ENCODE measurements at regions not wholly inside any gene's neighbourhood (a gene's known extent, or its start where the extent isn't known, plus 50 kb on each side); places are given as distances from the start of the nearest gene placed in this dataset.

DNA sequence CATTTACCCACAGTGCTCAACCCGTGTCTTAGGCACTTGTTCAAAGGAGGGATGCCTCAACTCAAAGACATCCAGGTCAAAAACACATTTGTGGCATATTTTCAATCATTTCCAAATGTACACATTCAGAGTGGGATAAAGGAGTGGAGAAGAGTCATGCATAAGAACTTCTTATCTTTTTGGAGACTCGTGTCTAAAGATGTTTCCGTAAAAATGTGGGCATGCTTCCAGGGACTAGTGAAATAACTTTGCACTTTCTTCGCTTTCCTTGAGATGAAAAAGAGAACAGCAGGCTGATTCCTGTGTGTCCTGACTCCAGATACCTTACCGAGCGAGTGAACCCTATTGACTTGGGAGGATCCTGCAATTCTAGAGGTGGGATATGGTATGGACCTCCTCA, 256.6 kb upstream of the KCNJ16 start:
- WGBS, 3 donors: 10 to 25% (median 11%) methylated on average over 6 of the region's 6 CpGs
- Histone ChIP-seq H3K4me1 (ENCODE audit: insufficient read depth) (no peaks in the 10 kb centered on the region), H3K36me3 (no peaks in the 10 kb centered on the region), H3K4me3 (no peak overlapping the region), H3K27me3 (no peaks in the 10 kb centered on the region), H3K9me3 (no peaks in the 10 kb centered on the region), H3K27ac (no peak overlapping the region)
- TF ChIP-seq CTCF (IDR thresholded peaks at IDR 0.05) (no peak), POLR2A (IDR thresholded peaks at IDR 0.05) (no peak), EP300 (IDR thresholded peaks at IDR 0.05) (no peak)
- intact Hi-C loops (cut with DNase I): no loop called here
- no peak for DNase-seq

DNA sequence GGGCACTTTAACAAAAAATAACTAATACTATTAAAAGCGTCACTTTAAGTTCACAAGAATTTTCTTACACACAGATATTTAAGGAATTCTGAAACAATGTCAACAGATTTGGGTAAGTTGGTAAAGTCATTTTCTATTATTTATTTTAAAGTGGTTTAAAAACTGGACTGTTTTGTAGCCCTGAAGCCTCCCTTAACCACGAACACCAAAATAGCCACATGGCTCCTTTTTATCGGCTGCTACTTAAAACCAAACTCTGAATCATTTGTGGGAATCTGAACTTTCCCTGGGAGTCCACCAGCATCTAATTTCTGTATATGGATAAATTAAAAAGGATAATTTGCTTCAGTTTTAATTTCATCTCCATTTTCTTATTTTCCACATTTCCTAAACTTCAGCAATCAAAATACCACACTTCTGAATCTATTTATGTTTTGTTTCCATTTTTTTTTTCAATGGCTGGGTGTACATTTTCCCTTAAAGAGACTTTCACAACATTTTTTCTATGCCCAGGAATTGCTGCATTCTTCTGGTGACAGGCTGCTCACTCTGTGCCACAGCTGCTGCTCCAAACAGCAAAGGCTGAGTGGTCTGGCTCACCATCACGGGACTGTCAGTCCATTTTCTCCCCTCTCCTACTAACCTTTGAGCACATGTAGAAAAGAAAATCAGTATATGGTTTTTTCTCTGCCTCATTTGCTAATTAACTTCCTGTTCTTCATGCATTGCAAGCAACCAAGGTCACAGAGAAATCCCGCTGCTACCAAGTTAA, 255.5 kb upstream of the KCNJ16 start:
- Histone ChIP-seq H3K27ac (no peak overlapping the region), H3K36me3 (no peaks in the 10 kb centered on the region), H3K4me1 (ENCODE audit: insufficient read depth) (no peaks in the 10 kb centered on the region), H3K9me3 (no peaks in the 10 kb centered on the region), H3K27me3 (no peaks in the 10 kb centered on the region), H3K4me3 (no peak overlapping the region)
- TF ChIP-seq POLR2A (IDR thresholded peaks at IDR 0.05) (no peak), CTCF (IDR thresholded peaks at IDR 0.05) (no peak), EP300 (IDR thresholded peaks at IDR 0.05) (no peak)
- DNase-seq: no peak
- intact Hi-C loops (cut with DNase I): no loop called here
- WGBS, 3 donors: 25 to 47% (median 30%) methylated on average over 5 of the region's 5 CpGs

DNA sequence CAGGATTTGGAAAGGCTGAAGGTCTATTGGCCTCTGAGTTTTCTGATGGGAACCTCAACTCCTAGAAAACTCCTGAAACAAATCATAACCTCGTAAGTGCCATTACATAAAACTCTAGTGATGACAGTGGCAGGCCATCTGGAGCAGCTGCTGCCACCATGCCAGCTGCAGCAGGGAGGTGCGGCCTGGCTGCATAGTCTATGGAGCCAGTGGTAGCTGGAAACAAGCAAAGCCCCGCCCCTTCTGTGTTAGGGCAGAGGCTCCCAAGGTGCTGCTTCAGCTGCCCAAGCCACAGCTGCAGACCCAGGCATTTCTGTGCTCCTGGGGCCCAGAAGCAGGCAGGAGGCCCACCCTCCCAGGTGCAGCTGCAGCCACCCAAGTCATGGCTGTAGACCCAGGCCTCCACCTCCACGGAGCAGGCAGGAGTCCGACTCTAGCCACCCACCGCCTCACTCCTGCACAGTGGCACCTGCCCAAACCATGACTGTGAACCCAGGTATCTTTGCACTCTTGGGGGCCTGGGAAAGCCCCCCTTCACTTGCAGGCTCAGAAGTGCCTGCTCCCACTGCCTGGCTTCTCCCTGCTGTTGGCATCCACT, 254.1 kb upstream of the KCNJ16 start:
- Histone ChIP-seq H3K27ac (no peak overlapping the region), H3K4me1 (ENCODE audit: insufficient read depth) (no peaks in the 10 kb centered on the region), H3K9me3 (no peaks in the 10 kb centered on the region), H3K36me3 (no peaks in the 10 kb centered on the region), H3K27me3 (no peaks in the 10 kb centered on the region), H3K4me3 (no peak overlapping the region)
- intact Hi-C loops (cut with DNase I): no loop called here
- WGBS, 3 donors: 92 to 97% (median 96%) methylated on average over 6 of the region's 6 CpGs
- no peak for DNase-seq
- no peak for TF ChIP-seq CTCF (IDR thresholded peaks at IDR 0.05)
- TF ChIP-seq POLR2A (IDR thresholded peaks at IDR 0.05): no peak
- no peak for TF ChIP-seq EP300 (IDR thresholded peaks at IDR 0.05)

DNA sequence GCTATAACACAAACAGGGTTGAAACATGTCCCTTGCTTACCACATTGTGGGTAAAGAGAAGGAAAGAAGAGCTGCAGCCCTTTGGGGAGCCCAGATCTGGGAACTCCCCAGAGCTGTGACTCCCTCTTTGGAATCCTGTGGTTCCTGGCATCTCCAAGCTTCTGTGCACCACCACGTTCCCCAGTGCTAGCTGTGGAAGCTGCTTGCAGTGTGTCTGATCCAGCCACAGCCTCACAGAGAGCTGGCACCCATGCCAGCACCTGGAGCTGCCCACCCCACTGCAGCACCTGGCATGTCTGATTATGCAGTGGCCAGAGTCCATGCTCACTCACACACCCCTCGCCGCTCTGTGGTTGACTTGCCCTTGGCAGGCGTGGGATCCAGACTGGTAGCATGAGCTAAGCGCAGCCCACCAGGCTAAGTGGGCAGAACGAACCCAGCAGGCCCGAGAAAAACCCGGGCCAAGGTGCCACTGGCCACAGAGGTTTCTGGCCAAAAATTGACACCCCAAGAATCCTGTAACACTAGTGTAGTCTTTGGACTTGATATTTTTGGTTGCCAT, 252.6 kb upstream of the KCNJ16 start:
- Histone ChIP-seq H3K36me3 (no peaks in the 10 kb centered on the region), H3K9me3 (no peaks in the 10 kb centered on the region), H3K4me1 (ENCODE audit: insufficient read depth) (no peaks in the 10 kb centered on the region), H3K27me3 (no peaks in the 10 kb centered on the region), H3K4me3 (no peak overlapping the region), H3K27ac (no peak overlapping the region)
- TF ChIP-seq POLR2A (IDR thresholded peaks at IDR 0.05) (no peak), EP300 (IDR thresholded peaks at IDR 0.05) (no peak), CTCF (IDR thresholded peaks at IDR 0.05) (no peak)
- 89 to 95% (median 94%) methylated on average over 8 of the region's 8 CpGs for WGBS, 3 donors
- no peak for DNase-seq
- intact Hi-C loops (cut with DNase I): no loop called here

Data from ovary (tissue), 7 donors.